ENCODE measurements at regions not wholly inside any gene's neighbourhood (a gene's known extent, or its start where the extent isn't known, plus 50 kb on each side); places are given as distances from the start of the nearest gene placed in this dataset.

DNA sequence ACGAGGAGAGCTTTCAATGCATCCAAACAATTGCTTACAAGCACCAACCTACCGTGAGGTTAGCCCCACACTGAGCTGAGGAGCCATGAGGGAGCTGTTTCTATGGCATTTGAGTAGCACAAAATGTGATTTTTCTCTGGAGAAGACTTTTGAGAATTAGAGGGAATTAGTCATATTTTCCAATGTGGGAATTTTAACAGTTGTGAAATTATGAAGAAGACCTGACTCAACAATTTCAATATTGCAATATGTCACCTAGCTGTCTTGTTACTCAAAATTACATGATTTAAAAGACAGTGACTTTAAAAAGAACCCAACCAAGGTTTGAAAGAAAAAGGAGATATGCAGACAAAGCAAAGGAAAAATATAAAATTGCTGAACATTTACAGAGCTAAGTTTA is 62.6 kb upstream of the LY86 start:
- no peak for DNase-seq

DNA sequence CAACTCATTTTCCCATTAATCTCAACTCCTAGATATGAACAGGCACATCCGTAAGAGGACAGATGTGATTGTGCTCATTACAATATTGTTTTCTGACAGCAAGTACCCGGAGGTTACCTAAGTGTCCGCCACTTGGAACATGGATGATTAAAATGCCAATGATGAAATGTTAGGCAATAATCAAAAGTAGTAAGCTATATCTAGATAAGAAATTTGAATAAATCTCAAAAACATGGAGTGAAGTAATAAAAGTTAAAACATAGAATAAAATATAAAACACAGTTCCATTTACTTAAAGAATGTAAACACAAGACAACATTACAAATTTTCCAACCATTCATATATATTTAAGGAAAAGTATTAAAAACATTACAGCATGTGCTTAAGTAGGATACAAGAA is 59.2 kb upstream of the LY86 start:
- DNase-seq, result no peak

DNA sequence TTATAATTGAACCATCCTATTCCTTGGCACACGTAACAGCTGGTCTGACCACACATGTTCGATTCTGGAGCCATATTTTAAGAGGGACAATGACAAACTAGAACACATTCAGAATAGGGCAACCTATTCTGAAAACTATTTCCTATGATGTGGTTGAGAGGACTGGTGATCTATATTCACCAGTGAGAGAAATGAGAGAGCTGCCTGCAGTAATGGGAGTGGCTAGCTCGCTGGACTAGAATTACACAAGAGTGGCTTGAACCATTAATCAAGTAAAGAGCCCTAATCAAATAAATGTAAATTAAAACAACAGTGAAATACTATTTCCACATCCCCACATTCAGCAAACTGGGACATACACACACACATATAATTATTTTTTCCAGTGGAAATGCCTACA is 55.3 kb upstream of the LY86 start:
- DNase-seq, result no peak

DNA sequence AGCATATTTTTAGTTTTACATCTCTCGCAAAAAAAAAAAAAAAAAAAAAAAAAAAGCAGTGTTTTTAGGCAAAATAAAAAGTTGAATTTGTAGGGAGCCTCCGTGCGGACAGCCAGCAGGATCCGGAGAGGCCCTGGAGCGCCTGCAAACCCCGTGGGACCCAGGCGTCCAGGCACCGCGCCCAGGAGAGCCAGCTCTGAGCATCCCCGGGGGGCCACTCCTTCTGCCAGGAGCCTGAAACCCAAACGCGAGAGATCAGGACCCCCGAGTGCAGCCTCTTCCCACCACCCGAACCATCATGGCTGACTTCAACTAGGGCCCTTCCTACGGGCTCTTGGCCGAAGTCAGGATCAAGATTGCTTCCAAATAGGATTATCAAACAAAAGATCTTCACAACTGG is 54.1 kb upstream of the LY86 start:
- no peak for DNase-seq

DNA sequence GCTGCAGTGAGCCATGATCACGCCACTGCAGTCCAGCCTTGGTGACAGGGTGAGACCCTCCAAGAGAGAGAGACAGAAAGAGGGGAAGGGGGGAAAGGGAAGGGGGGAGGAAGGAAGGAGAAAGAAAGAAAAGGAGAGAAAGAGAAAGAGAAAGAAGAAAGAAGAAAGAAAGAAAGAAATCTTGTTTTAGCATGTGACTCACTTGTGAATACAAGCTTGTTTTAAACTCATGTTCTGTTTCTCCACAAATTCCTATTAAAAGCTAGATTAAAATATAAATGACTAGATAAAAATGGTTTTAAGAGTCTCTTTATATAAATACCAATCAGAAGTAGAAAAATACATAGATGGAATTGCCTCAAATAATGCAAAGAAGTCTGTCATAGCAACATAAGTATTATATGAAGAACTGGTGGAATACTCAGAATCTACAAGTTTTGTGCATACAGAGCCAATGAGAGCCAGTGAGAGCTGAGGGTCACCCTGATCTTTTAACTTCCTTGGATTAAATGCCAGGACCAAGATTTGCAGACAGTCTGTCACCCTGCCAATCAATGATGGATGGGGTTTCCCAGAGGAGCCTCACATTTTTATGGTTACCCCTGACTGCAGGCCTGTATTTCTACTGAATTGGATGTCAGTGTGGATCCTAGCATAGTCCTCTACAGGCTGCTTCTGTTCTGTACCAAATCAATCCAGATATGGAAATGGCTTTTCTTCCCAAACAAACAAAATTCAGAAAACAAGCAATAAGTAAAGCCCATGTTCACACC is 50.8 kb upstream of the LY86 start:
- DNase-seq, result no peak

DNA sequence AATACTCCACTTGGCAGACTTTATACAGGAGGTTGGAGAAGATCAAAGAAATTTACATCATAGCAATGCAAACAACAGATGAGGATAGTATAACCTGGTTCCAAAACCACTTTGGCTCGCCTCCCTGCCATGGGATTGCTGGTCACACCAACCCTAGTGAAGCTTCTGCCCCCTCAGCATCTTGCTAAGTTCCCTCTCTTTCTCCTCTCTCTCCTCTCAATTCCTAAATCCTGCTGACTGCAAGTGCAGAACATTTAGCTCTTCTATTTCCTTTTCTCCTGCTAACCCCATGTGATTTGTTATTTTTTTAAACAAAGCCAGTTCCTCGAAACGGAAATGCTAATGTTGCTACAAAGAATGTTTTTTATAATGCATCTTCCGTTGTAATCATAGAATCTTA is 50.3 kb upstream of the LY86 start:
- no peak for DNase-seq

Data from skin of body (tissue), 1 donor.